ENCODE measurements at regions not wholly inside any gene's neighbourhood (a gene's known extent, or its start where the extent isn't known, plus 50 kb on each side); places are given as distances from the start of the nearest gene placed in this dataset.

DNA sequence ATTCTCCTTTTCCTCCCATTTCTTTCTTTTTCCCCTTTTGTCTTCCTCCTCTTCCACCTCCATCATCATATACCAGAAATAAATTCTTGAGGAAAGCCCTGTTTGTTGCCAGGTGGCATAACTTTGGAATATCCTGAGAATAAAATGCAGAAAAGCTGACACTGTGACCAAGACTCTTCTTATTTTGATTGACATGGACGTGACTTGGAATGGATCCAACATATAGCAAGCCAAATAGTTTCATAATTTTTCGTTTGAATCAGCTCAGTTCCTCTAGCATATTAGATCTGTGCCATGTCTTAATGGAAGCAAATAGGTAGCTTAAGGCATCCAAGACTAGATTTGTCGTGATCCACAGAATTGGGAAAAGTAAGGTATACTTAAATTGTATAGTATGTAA is 354.7 kb upstream of the FIGN start:
- DNase-seq (ENCODE audit: low spot score): no peak

DNA sequence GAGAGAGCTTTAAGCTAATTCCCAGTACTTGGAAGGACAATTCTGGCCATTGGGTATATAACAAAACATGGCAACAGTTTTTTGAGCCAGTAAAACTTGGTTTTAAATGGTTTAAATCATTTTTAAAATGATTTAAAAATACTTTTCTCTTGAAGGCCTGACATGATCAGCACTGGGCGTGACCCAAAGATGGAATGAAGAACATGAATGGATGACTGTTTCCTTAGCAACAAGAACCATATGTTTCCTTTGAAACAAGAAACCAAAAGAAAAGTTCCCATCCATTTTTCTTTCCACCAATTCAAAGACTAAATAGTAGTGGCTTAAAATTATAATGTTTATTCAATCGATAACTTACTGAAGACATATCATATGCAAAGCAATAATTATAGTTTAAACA is 348.3 kb upstream of the FIGN start:
- DNase-seq (ENCODE audit: low spot score): no peak

DNA sequence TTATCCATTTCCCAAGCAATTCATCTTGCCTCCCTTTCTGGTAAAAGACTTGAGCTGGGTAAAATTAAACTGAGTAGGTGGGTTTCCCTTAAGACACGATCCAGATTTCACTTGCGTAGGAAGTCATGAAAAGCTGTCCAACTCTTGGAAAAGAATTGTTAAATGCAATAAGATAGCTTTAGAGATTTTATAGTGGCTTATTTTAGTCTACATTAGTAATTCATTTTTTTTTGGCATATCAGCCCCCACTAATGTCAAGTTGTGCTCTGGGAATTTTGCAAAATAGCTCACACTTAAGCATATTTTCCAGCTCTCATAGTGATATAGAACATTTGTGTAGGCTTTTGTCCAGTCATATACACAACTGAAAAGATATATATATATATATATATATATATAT is 344.7 kb upstream of the FIGN start:
- no peak for DNase-seq (ENCODE audit: low spot score)

- DNase-seq (ENCODE audit: low spot score): no peak
Observed at GRCh38 chr2:164079258-164079657, 343.4 kb upstream of the FIGN start.

DNA sequence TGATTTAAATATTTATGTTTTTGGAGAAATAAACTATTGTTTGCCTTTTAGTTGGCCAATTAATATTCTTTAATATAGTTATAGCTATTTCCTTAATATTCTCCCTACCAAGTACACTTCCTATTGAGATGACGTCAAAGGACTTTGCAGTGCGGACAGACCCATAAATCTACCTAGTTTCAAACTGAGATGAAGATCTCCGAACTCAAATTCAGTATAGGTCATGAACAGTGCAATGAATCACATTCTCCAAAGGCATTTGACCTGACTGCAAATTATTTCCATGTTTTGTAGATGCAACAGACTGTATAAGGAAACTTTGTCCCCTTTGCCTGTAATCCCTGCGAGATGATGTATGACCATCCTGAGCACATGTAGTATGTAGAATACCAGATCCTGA is 342.6 kb upstream of the FIGN start:
- DNase-seq (ENCODE audit: low spot score): no peak

- DNase-seq (ENCODE audit: low spot score): no peak
Observed at GRCh38 chr2:164073101-164074074, 337.6 kb upstream of the FIGN start.

DNA sequence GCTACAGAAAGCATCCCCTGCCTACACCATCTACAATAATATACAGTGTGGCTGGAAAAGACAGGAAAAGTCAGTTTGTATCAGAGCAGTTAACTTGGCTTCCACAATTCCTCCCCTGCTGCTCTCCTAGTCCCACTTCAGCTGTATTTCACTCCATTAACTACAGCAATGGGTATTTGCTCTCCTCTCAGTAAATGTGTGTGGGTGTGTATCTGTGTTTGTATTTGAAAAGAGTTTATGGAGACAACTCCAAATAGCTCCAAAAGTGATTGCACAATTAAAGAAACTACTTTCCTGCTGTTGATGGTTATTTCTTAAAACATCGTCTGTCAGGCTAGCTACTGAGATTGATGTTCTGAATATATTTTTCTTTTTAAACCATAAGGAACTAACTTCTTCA is 333.7 kb upstream of the FIGN start:
- no peak for DNase-seq (ENCODE audit: low spot score)

DNA sequence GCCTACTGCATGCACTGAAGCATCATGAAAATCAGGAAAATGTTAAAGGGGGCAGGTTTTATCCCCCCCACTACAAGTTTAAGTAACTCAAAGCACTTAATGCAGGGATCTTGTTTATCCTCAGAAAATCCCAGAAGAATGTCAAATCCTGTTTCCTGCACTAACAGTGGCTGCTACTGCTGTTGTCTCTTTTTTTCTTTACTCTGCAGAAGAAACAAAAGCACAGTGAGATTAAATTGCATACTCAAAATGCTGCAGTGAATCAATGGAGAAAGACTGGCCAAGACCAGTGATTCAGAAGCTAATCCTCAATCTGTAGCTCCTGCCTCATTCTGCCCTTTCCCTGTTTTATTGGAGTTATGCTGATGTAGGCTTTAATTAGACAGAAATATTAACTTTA is 332.3 kb upstream of the FIGN start:
- no peak for DNase-seq (ENCODE audit: low spot score)

DNA sequence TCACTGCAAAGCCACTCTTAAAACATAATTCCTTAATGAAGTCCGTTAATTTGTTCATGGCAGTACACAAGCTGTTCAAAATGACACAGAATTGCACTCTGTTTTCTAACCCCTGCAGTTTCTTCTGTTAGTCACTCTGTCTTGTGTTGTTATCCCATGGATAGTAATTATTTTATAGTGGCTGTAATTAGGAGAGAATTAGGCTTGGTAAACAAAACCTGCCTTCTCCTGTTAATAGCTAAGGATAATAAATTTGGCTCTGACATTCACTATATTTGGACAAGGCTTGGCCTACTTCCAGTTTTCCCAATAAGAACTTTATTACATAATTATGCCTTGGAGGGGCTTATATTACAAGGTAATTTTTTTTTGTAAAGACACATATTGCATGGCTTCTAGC is 330.3 kb upstream of the FIGN start:
- no peak for DNase-seq (ENCODE audit: low spot score)

DNA sequence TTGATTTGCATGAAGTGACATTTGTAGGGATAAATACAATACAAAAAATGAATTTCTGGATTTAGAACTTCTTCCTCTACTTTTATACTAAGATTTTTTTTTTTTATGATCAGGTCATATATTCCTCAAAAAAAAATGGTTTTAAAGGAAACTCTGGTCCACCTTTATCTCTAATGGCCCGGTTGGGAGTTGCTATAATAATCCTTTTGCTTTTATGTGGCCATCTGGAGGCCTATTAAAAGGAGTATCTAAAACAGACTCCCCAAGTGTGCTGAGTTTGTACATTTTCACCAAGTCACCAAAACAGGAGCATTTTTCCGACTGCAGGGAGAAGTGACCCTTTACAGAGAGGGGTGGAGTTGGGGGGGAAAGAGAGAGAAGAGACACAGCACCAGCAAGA is 329.2 kb upstream of the FIGN start:
- no peak for DNase-seq (ENCODE audit: low spot score)

GRCh38 chr2:164061129-164061746 is 325.4 kb upstream of the FIGN start:
- peak; percentile 14 for DNase-seq (ENCODE audit: low spot score)

GRCh38 chr2:164060031-164060430 is 324.2 kb upstream of the FIGN start:
- DNase-seq (ENCODE audit: low spot score): no peak

DNA sequence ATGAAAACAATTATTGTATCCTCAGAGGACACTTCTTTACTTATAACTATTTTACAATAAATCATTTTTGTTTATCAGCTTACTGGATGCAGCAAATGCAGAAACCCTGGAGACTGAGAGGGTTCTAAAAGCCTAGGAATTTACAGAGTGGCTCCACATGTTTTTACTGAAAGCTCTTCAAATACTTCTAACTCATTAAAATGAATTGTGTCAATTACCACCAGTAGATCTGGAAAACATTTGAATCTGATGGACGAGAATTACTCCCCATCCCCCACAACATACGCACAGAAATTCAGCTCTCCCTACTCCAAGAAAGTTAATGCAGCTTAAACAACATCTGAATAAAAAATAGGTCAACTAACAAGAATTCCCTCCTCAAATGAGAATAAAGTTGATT is 319.8 kb upstream of the FIGN start:
- DNase-seq (ENCODE audit: low spot score): no peak

- no peak for DNase-seq (ENCODE audit: low spot score)
Observed at GRCh38 chr2:164054651-164055050, 318.8 kb upstream of the FIGN start.

- no peak for DNase-seq (ENCODE audit: low spot score)
Observed at GRCh38 chr2:164053021-164053420, 317.2 kb upstream of the FIGN start.

- no peak for DNase-seq (ENCODE audit: low spot score)
Observed at GRCh38 chr2:164052006-164052405, 316.2 kb upstream of the FIGN start.

GRCh38 chr2:164048729-164049128 is 312.9 kb upstream of the FIGN start:
- no peak for DNase-seq (ENCODE audit: low spot score)

GRCh38 chr2:164046040-164046439 is 310.2 kb upstream of the FIGN start:
- no peak for DNase-seq (ENCODE audit: low spot score)

DNA sequence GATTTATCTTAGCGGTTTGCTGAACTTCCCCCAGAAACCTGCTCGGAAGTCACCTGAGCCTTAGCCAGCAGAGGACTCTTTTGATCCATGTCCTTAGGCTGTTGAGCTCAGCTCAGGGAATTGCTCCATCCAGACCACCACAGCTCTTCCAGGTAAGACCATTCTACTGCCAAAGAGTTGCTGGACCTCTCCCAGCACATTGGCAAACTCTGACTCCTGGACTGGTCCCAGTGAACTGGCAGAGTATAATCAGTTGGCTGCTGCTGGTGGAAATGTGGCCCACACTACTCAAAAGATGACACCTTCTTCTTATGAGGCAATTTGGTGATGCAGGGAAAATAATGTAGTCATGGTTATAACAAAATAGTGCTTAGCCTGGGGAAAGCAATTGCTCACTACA is 308.8 kb upstream of the FIGN start:
- DNase-seq (ENCODE audit: low spot score): no peak

DNA sequence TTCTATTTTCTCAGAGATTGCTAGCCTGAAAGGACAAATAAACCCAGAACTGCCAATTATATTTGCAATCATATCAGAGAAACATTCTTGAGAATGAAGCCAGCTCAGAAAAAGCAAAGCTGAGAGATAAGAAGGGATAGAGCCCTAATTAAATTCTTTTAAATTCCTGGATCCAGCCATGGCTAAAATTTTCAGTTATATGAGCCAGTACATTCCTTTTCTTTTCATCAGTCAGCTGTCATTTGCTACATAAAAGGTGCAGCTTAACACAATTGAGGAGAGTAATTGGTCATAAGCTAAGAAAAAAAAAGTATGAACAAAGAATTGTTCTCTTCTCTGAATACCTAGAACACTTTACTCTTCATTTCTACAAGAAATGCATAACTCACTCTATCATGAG is 303.5 kb upstream of the FIGN start:
- no peak for DNase-seq (ENCODE audit: low spot score)

DNA sequence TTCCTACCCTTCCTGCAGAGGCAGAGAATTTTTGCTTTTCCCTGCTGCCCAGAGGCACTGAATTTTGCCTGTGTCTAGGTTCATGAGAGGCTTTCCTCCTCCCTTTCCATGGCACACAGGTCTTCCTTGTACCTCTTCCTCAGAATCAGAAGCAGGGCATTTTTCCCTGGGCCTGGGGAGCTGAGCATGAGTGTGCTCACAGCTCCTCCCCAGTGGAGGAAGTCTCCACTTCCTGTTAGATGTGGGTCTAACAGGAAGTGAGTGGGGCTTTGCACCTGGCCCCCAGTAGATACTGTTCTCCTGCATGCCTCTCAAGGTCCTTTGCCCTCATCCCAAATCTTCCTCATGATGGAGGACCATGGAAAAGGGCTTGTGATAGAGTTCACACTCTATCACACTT is 297.2 kb upstream of the FIGN start:
- no peak for DNase-seq (ENCODE audit: low spot score)

GRCh38 chr2:164030623-164031022 is 294.8 kb upstream of the FIGN start:
- no peak for DNase-seq (ENCODE audit: low spot score)

DNA sequence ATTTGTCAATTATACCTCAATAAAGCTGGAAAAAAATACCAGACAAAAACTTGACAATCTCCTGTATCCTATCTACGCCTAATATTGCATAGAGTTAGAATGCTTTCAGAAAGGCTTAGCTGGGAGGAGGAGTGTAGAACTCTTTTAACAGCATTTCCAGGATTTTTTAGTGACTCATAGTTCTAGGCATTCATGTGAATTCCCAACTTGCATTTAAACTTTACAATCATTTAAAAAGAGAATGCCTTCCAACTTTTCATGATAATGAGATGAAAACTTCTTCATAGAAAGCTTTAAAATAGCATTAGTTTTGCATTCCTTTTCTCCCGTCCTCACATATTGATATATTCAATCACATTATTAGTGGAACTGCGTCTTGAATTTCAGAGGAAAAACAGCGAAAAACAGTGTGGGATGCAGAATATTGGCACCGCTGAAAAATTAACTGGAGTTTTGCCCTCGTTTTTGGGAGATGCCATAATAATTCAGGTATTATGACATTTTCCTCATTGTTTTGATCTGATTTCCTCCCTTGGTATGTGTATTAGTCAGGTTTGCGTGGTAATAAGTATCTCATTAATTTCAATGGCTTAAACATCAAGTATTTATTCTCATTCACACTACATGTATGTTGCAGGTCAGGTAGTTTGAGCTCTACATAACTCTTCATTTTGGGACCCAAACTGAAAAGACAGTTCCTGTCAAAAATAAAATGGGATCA is 293.2 kb upstream of the FIGN start:
- no peak for DNase-seq (ENCODE audit: low spot score)

Data from RKO (cell line).